ENCODE measurements at regions not wholly inside any gene's neighbourhood (a gene's known extent, or its start where the extent isn't known, plus 50 kb on each side); places are given as distances from the start of the nearest gene placed in this dataset.
A peak's percentile ranks its signal among the peaks of the same experiment; 100 is the strongest.

- WGBS, 2 donors: 12 to 22% methylated on average over 2 of the region's 2 CpGs
- Histone ChIP-seq H3K9me3 (ENCODE audit: control insufficient read depth in 4 of 4, insufficient read depth in 3 of 4, low read length in 3 of 4) (peaks cover 0 to 4% (median 0%) of the 10 kb centered on the region in 4 donors), H3K4me1 (ENCODE audit: control insufficient read depth in 5 of 5, insufficient read depth in 5 of 5, low read length in 5 of 5) (peaks cover 0 to 6% (median 0%) of the 10 kb centered on the region in 5 donors), H3K9ac (ENCODE audit: insufficient read depth in 1 of 2, low read length in 2 of 2) (no peak overlapping the region), H3K4me3 (no peak overlapping the region), H3K36me3 (ENCODE audit: control insufficient read depth in 4 of 4, insufficient read depth in 4 of 4, low read length in 4 of 4) (no peaks in the 10 kb centered on the region), H3K27me3 (ENCODE audit: control insufficient read depth in 3 of 3, insufficient read depth in 3 of 3, low read length in 2 of 3) (no peaks in the 10 kb centered on the region), H3K27ac (ENCODE audit: low read depth in 1 of 2, low read length in 1 of 2) (no peak overlapping the region)
- ATAC-seq (ENCODE audit: insufficient read depth, low FRiP score) (no peak), DNase-seq (no peak)
- no peak for TF ChIP-seq CTCF (IDR thresholded peaks at IDR 0.05; ENCODE audit: control extremely low read depth, extremely low read depth)
These were observed 186.1 kb downstream of the CBLN1 start for GRCh38 chr16:49095539-49095938.

- Histone ChIP-seq H3K27me3 (ENCODE audit: control insufficient read depth in 3 of 3, insufficient read depth in 3 of 3, low read length in 2 of 3) (no peaks in the 10 kb centered on the region), H3K4me3 (no peak overlapping the region), H3K4me1 (ENCODE audit: control insufficient read depth in 5 of 5, insufficient read depth in 5 of 5, low read length in 5 of 5) (peaks cover 0 to 6% (median 0%) of the 10 kb centered on the region in 5 donors), H3K27ac (ENCODE audit: low read depth in 1 of 2, low read length in 1 of 2) (no peak overlapping the region), H3K9ac (ENCODE audit: insufficient read depth in 1 of 2, low read length in 2 of 2) (no peak overlapping the region), H3K36me3 (ENCODE audit: control insufficient read depth in 4 of 4, insufficient read depth in 4 of 4, low read length in 4 of 4) (no peaks in the 10 kb centered on the region), H3K9me3 (ENCODE audit: control insufficient read depth in 4 of 4, insufficient read depth in 3 of 4, low read length in 3 of 4) (peaks cover 0 to 4% (median 0%) of the 10 kb centered on the region in 4 donors)
- DNase-seq: peak in 2 of 3 donors; percentile 5 to 6
- TF ChIP-seq CTCF (IDR thresholded peaks at IDR 0.05; ENCODE audit: control extremely low read depth, extremely low read depth): no peak
- ATAC-seq (ENCODE audit: insufficient read depth, low FRiP score): no peak
- 63 to 83% methylated on average over 2 of the region's 2 CpGs for WGBS, 2 donors
These were observed 187.2 kb downstream of the CBLN1 start for GRCh38 chr16:49094471-49094870.

- Histone ChIP-seq H3K9ac (ENCODE audit: insufficient read depth in 1 of 2, low read length in 2 of 2) (no peak overlapping the region), H3K9me3 (ENCODE audit: control insufficient read depth in 4 of 4, insufficient read depth in 3 of 4, low read length in 3 of 4) (peaks cover 0 to 6% (median 0%) of the 10 kb centered on the region in 4 donors), H3K36me3 (ENCODE audit: control insufficient read depth in 4 of 4, insufficient read depth in 4 of 4, low read length in 4 of 4) (no peaks in the 10 kb centered on the region), H3K4me1 (ENCODE audit: control insufficient read depth in 5 of 5, insufficient read depth in 5 of 5, low read length in 5 of 5) (peaks cover 0 to 6% (median 0%) of the 10 kb centered on the region in 5 donors), H3K27me3 (ENCODE audit: control insufficient read depth in 3 of 3, insufficient read depth in 3 of 3, low read length in 2 of 3) (no peaks in the 10 kb centered on the region), H3K4me3 (no peak overlapping the region), H3K27ac (ENCODE audit: low read depth in 1 of 2, low read length in 1 of 2) (no peak overlapping the region)
- TF ChIP-seq CTCF (IDR thresholded peaks at IDR 0.05; ENCODE audit: control extremely low read depth, extremely low read depth): no peak
- no peak for DNase-seq
- no peak for ATAC-seq (ENCODE audit: insufficient read depth, low FRiP score)
- 65 to 74% methylated on average over 2 of the region's 2 CpGs for WGBS, 2 donors
These were observed 187.7 kb downstream of the CBLN1 start for GRCh38 chr16:49093939-49094338.

GRCh38 chr16:49092704-49093103 lies 188.9 kb downstream of the CBLN1 start:
- peak in 1 of 3 donors; percentile 14 for DNase-seq
- Histone ChIP-seq H3K4me1 (ENCODE audit: control insufficient read depth in 5 of 5, insufficient read depth in 5 of 5, low read length in 5 of 5) (peaks cover 0 to 5% (median 0%) of the 10 kb centered on the region in 5 donors), H3K9me3 (ENCODE audit: control insufficient read depth in 4 of 4, insufficient read depth in 3 of 4, low read length in 3 of 4) (peaks cover 0 to 8% (median 0%) of the 10 kb centered on the region in 4 donors), H3K9ac (ENCODE audit: insufficient read depth in 1 of 2, low read length in 2 of 2) (no peak overlapping the region), H3K4me3 (no peak overlapping the region), H3K27ac (ENCODE audit: low read depth in 1 of 2, low read length in 1 of 2) (no peak overlapping the region), H3K27me3 (ENCODE audit: control insufficient read depth in 3 of 3, insufficient read depth in 3 of 3, low read length in 2 of 3) (no peaks in the 10 kb centered on the region), H3K36me3 (ENCODE audit: control insufficient read depth in 4 of 4, insufficient read depth in 4 of 4, low read length in 4 of 4) (no peaks in the 10 kb centered on the region)
- no peak for TF ChIP-seq CTCF (IDR thresholded peaks at IDR 0.05; ENCODE audit: control extremely low read depth, extremely low read depth)
- ATAC-seq (ENCODE audit: insufficient read depth, low FRiP score): no peak
- WGBS, 2 donors: 58 to 70% methylated on average over 2 of the region's 2 CpGs
